HEK293 (cell line): ENCODE measurements at regions not wholly inside any gene's neighbourhood (a gene's known extent, or its start where the extent isn't known, plus 50 kb on each side); places are given as distances from the start of the nearest gene placed in this dataset.

Experiments
- CTCF ChIA-PET: fragments of 350-600 bp; formaldehyde crosslinking; extraction: SDS; loops from one replicate; lab custom pipeline; 2021; ENCODE audit warnings: antibody characterized with exemption; lab: Yijun Ruan, JAX
- POLR2A ChIA-PET: fragments of 300-600 bp; formaldehyde crosslinking; extraction: SDS; loops from one replicate; lab custom pipeline; 2020; ENCODE audit warnings: antibody characterized with exemption, inconsistent platforms; lab: Yijun Ruan, JAX
- H3K27ac ChIP-seq: fragments of 200-500 bp; sonication (Bioruptor generic); 2 replicates; pipeline ENCODE4 v1.5.1; 2014; ENCODE audit warnings: low read depth, low read length, control low read depth, inconsistent platforms; ENCODE audit errors: extremely low read depth
- H3K36me3 ChIP-seq, 2 experiments: fragments of 200-500 bp in 1 of 2; sonication (Bioruptor generic) in 1 of 2; 1 replicate in 1 of 2; 2 replicates in 1 of 2; pipeline ENCODE4 v1.5.1; 2014 to 2017; ENCODE audit warnings: inconsistent platforms in 2 of 2, low read length in 2 of 2; ENCODE audit not compliant: control insufficient read depth in 2 of 2, insufficient read depth in 1 of 2
- H3K4me1 ChIP-seq: fragments of 200-500 bp; sonication (Bioruptor generic); 2 replicates; pipeline ENCODE4 v1.5.1; 2014; ENCODE audit warnings: mild to moderate bottlenecking, low read length, inconsistent platforms; ENCODE audit not compliant: control insufficient read depth, insufficient read depth
- H3K4me3 ChIP-seq: 2 replicates; pipeline ENCODE4 v1.5.1; 2011; ENCODE audit warnings: low read depth, mild to moderate bottlenecking, control low read depth, low read length, moderate library complexity
- H3K9me3 ChIP-seq: fragments of 200-500 bp; sonication (Bioruptor generic); 2 replicates; pipeline ENCODE4 v1.5.1; 2014; ENCODE audit warnings: low read depth, low read length, inconsistent platforms; ENCODE audit not compliant: control insufficient read depth, insufficient read depth
- BCL11B ChIP-seq: fragments of 450-650 bp; formaldehyde crosslinking; IDR thresholded peaks from 2 replicates; pipeline ENCODE4 v1.5.1; 2016; ENCODE audit warnings: low read depth, missing biosample characterization, missing genetic modification characterization
- OVOL3 ChIP-seq: fragments of 450-650 bp; formaldehyde crosslinking; IDR thresholded peaks from 2 replicates; pipeline ENCODE4 v1.5.1; 2016; ENCODE audit warnings: missing biosample characterization, missing genetic modification characterization
- TCF7L2 ChIP-seq: IDR thresholded peaks from 2 replicates; pipeline ENCODE4 v1.6.1; 2011; ENCODE audit warnings: low read depth, mild to moderate bottlenecking, inconsistent platforms, low read length, moderate library complexity, borderline replicate concordance
- ZBTB7A ChIP-seq: fragments of 450-650 bp; formaldehyde crosslinking; IDR thresholded peaks from 2 replicates; pipeline ENCODE4 v1.5.1; 2016; ENCODE audit warnings: low read depth, missing biosample characterization, missing genetic modification characterization
- ZEB2 ChIP-seq: fragments of 450-650 bp; formaldehyde crosslinking; IDR thresholded peaks from 2 replicates; pipeline ENCODE4 v1.5.1; 2016; ENCODE audit warnings: missing biosample characterization, missing genetic modification characterization
- ZFP41 ChIP-seq: fragments of 450-650 bp; formaldehyde crosslinking; IDR thresholded peaks from 2 replicates; pipeline ENCODE4 v1.5.1; 2016; ENCODE audit warnings: missing biosample characterization, missing genetic modification characterization, borderline replicate concordance
- ZNF157 ChIP-seq: fragments of 450-650 bp; formaldehyde crosslinking; IDR thresholded peaks from 2 replicates; pipeline ENCODE4 v1.5.1; 2016; ENCODE audit warnings: missing biosample characterization, missing genetic modification characterization
- ZNF221 ChIP-seq: fragments of 450-650 bp; formaldehyde crosslinking; IDR thresholded peaks from 2 replicates; pipeline ENCODE4 v1.5.1; 2017; ENCODE audit warnings: missing biosample characterization, missing genetic modification characterization, borderline replicate concordance
- ZNF24 ChIP-seq: fragments of 450-650 bp; formaldehyde crosslinking; IDR thresholded peaks from 2 replicates; pipeline ENCODE4 v1.5.1; 2016; ENCODE audit warnings: missing biosample characterization, missing genetic modification characterization
- ZNF311 ChIP-seq: fragments of 450-650 bp; formaldehyde crosslinking; IDR thresholded peaks from 2 replicates; pipeline ENCODE4 v1.5.1; 2017; ENCODE audit warnings: missing biosample characterization, missing genetic modification characterization, borderline replicate concordance
- ZNF423 ChIP-seq: fragments of 450-650 bp; formaldehyde crosslinking; IDR thresholded peaks from 2 replicates; pipeline ENCODE4 v1.5.1; 2016; ENCODE audit warnings: missing biosample characterization, missing genetic modification characterization
- ZNF426 ChIP-seq: fragments of 450-650 bp; formaldehyde crosslinking; IDR thresholded peaks from 2 replicates; pipeline ENCODE4 v1.5.1; 2017; ENCODE audit warnings: missing biosample characterization, missing genetic modification characterization, mild to moderate bottlenecking, inconsistent platforms, moderate library complexity
- ZNF510 ChIP-seq: fragments of 450-650 bp; formaldehyde crosslinking; IDR thresholded peaks from 2 replicates; pipeline ENCODE4 v1.5.1; 2018; ENCODE audit warnings: mild to moderate bottlenecking, missing genetic modification characterization, missing biosample characterization; ENCODE audit not compliant: insufficient replicate concordance
- ZNF530 ChIP-seq: fragments of 450-650 bp; formaldehyde crosslinking; IDR thresholded peaks from 2 replicates; pipeline ENCODE4 v1.5.1; 2016; ENCODE audit warnings: low read depth, missing biosample characterization, missing genetic modification characterization
- ZNF549 ChIP-seq: fragments of 450-650 bp; IDR thresholded peaks from 2 replicates; pipeline ENCODE4 v1.5.1; 2018; ENCODE audit warnings: missing biosample characterization, missing genetic modification characterization, mild to moderate bottlenecking, inconsistent platforms, moderate library complexity
- ZNF558 ChIP-seq: fragments of 450-650 bp; formaldehyde crosslinking; IDR thresholded peaks from 2 replicates; pipeline ENCODE4 v1.5.1; 2016; ENCODE audit warnings: missing biosample characterization, missing genetic modification characterization
- ZNF580 ChIP-seq: fragments of 450-650 bp; formaldehyde crosslinking; IDR thresholded peaks from 2 replicates; pipeline ENCODE4 v1.5.1; 2016; ENCODE audit warnings: missing biosample characterization, missing genetic modification characterization
- ZNF596 ChIP-seq: fragments of 450-650 bp; IDR thresholded peaks from 2 replicates; pipeline ENCODE4 v1.5.0; 2018; ENCODE audit warnings: missing biosample characterization, mild to moderate bottlenecking, missing genetic modification characterization, moderate library complexity
- ZNF610 ChIP-seq: fragments of 450-650 bp; formaldehyde crosslinking; IDR thresholded peaks from 2 replicates; pipeline ENCODE4 v1.5.1; 2016; ENCODE audit warnings: missing biosample characterization, missing genetic modification characterization, borderline replicate concordance
- ZNF624 ChIP-seq: fragments of 450-650 bp; formaldehyde crosslinking; IDR thresholded peaks from 2 replicates; pipeline ENCODE4 v1.5.1; 2017; ENCODE audit warnings: missing biosample characterization, missing genetic modification characterization
- ZNF776 ChIP-seq: fragments of 450-650 bp; formaldehyde crosslinking; IDR thresholded peaks from 2 replicates; pipeline ENCODE4 v1.5.0; 2017; ENCODE audit warnings: missing biosample characterization, missing genetic modification characterization, borderline replicate concordance
- ZNF785 ChIP-seq: fragments of 450-650 bp; formaldehyde crosslinking; IDR thresholded peaks from 2 replicates; pipeline ENCODE4 v1.5.1; 2016; ENCODE audit warnings: missing biosample characterization, missing genetic modification characterization
- ZNF791 ChIP-seq: fragments of 450-650 bp; formaldehyde crosslinking; IDR thresholded peaks from 2 replicates; pipeline ENCODE4 v1.5.1; 2016; ENCODE audit warnings: missing biosample characterization, missing genetic modification characterization
- ZSCAN16 ChIP-seq: fragments of 450-650 bp; formaldehyde crosslinking; IDR thresholded peaks from 2 replicates; pipeline ENCODE4 v1.5.1; 2016; ENCODE audit warnings: missing biosample characterization, missing genetic modification characterization
- ZSCAN30 ChIP-seq: fragments of 450-650 bp; IDR thresholded peaks from 2 replicates; pipeline ENCODE4 v1.5.1; 2018; ENCODE audit warnings: missing biosample characterization, mild to moderate bottlenecking, missing genetic modification characterization, moderate library complexity
- TF ChIP-seq, protein P1 (sequence below): fragments of 450-650 bp; formaldehyde crosslinking; IDR thresholded peaks from 2 replicates; pipeline ENCODE4 v1.5.1; 2016; ENCODE audit warnings: missing biosample characterization, missing genetic modification characterization

GRCh38 chr10:34957531-34957930, 132.6 kb downstream of the CUL2 start:
- ChIA-PET CTCF (interaction anchor here (0.6 to 0.7 kb wide), 3 partner anchors 19 to 178 kb away, joined by 3 read pairs; no protein-coding TSS in a partner anchor), POLR2A (no interaction called here)
- no peaks in the 10 kb centered on the region for H3K36me3 ChIP-seq
- H3K9me3 ChIP-seq: no peaks in the 10 kb centered on the region
- H3K4me1 ChIP-seq: no peaks in the 10 kb centered on the region
- no peak overlapping the region for H3K27ac ChIP-seq
- H3K4me3 ChIP-seq: no peak overlapping the region
- TF ChIP-seq ZNF530: no peak
- TF ChIP-seq ZNF549 (tag by site-specific recombination): no peak
- TF ChIP-seq ZNF558 (tag by site-specific recombination): no peak
- TF ChIP-seq ZNF776 (tag by site-specific recombination): no peak
- no peak for TF ChIP-seq ZNF221 (tag by site-specific recombination)
- no peak for TF ChIP-seq ZNF24 (tag by site-specific recombination)
- no peak for TF ChIP-seq ZBTB7A
- no peak for TF ChIP-seq ZNF510
- no peak for TF ChIP-seq ZNF624 (tag by site-specific recombination)
- TF ChIP-seq BCL11B (tag by site-specific recombination): no peak
- TF ChIP-seq ZNF157 (tag by site-specific recombination): no peak
- no peak for TF ChIP-seq ZNF311 (tag by site-specific recombination)
- TF ChIP-seq, protein P1, sequence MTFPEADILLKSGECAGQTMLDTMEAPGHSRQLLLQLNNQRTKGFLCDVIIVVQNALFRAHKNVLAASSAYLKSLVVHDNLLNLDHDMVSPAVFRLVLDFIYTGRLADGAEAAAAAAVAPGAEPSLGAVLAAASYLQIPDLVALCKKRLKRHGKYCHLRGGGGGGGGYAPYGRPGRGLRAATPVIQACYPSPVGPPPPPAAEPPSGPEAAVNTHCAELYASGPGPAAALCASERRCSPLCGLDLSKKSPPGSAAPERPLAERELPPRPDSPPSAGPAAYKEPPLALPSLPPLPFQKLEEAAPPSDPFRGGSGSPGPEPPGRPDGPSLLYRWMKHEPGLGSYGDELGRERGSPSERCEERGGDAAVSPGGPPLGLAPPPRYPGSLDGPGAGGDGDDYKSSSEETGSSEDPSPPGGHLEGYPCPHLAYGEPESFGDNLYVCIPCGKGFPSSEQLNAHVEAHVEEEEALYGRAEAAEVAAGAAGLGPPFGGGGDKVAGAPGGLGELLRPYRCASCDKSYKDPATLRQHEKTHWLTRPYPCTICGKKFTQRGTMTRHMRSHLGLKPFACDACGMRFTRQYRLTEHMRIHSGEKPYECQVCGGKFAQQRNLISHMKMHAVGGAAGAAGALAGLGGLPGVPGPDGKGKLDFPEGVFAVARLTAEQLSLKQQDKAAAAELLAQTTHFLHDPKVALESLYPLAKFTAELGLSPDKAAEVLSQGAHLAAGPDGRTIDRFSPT (tag by site-specific recombination): no peak
- no peak for TF ChIP-seq TCF7L2
- no peak for TF ChIP-seq ZNF610 (tag by site-specific recombination)
- no peak for TF ChIP-seq ZSCAN16 (tag by site-specific recombination)

- H3K27ac ChIP-seq: no peak overlapping the region
- CTCF ChIA-PET: interaction anchor here (0.6 to 1.8 kb wide), 3 partner anchors 18 to 163 kb away, joined by 3 to 6 read pairs (median 3); no protein-coding TSS in a partner anchor
- POLR2A ChIA-PET: no interaction called here
- TF ChIP-seq ZFP41 (tag by site-specific recombination): no peak
- no peak for TF ChIP-seq ZSCAN30 (tag by site-specific recombination)
- no peak for TF ChIP-seq ZNF426 (tag by site-specific recombination)
- TF ChIP-seq ZNF791: no peak
- TF ChIP-seq ZNF596 (tag by site-specific recombination): no peak
- no peak for TF ChIP-seq ZNF423 (tag by site-specific recombination)
- TF ChIP-seq ZEB2 (tag by site-specific recombination): no peak
- TF ChIP-seq ZNF785 (tag by site-specific recombination): no peak
- TF ChIP-seq OVOL3: no peak
- TF ChIP-seq ZNF580 (tag by site-specific recombination): no peak
- no peak overlapping the region for H3K4me3 ChIP-seq
- H3K36me3 ChIP-seq: no peaks in the 10 kb centered on the region
- H3K9me3 ChIP-seq: no peaks in the 10 kb centered on the region
- H3K4me1 ChIP-seq: no peaks in the 10 kb centered on the region
Measured at GRCh38 chr10:34956756-34957155, 133.4 kb downstream of the CUL2 start.
